COLO829 (cell line): ENCODE measurements at regions not wholly inside any gene's neighbourhood (a gene's known extent, or its start where the extent isn't known, plus 50 kb on each side); places are given as distances from the start of the nearest gene placed in this dataset.
"Not testable (repeated sequence)": the region's sequence is repeated elsewhere in the genome, so short reads cannot be mapped to it uniquely, and the experiment has no call there.

Experiments used
- DNase-seq: peaks from one replicate; pipeline ENCODE4 v3.0.0; 2012; ENCODE audit warnings: low spot score

- peak; percentile 89 for DNase-seq
Measured at GRCh38 chr9:100714372-100715099, 136.7 kb downstream of the CAVIN4 start.

- DNase-seq, result no peak
Measured at GRCh38 chr9:100715100-100715380, 137.2 kb downstream of the CAVIN4 start.

GRCh38 chr9:100718717-100719116 lies 140.8 kb downstream of the CAVIN4 start:
- no peak for DNase-seq

- DNase-seq, result no peak
Measured at GRCh38 chr9:100720922-100721321, 143.0 kb downstream of the CAVIN4 start.

GRCh38 chr9:100724886-100725285 lies 147.0 kb downstream of the CAVIN4 start:
- DNase-seq, result peak; percentile 64

GRCh38 chr9:100725371-100725770 lies 147.5 kb downstream of the CAVIN4 start:
- DNase-seq, result no peak

GRCh38 chr9:100729336-100729895 lies 151.5 kb downstream of the CAVIN4 start:
- DNase-seq, result no peak

GRCh38 chr9:100730086-100730485 lies 152.2 kb downstream of the CAVIN4 start:
- peak; percentile 72 for DNase-seq

GRCh38 chr9:100731038-100731556 lies 153.2 kb downstream of the CAVIN4 start:
- DNase-seq, result no peak

GRCh38 chr9:100731557-100731956 lies 153.7 kb downstream of the CAVIN4 start:
- DNase-seq, result no peak

- DNase-seq, result no peak
Measured at GRCh38 chr9:100739208-100739607, 161.3 kb downstream of the CAVIN4 start.

- DNase-seq, result no peak
Measured at GRCh38 chr9:100739666-100740065, 161.8 kb downstream of the CAVIN4 start.

- DNase-seq, result not testable (repeated sequence)
Measured at GRCh38 chr9:100748930-100749329, 171.1 kb downstream of the CAVIN4 start.

- no peak for DNase-seq
Measured at GRCh38 chr9:100756217-100756616, 178.3 kb downstream of the CAVIN4 start.

- peak; percentile 67 for DNase-seq
Measured at GRCh38 chr9:100759215-100759614, 181.3 kb downstream of the CAVIN4 start.

GRCh38 chr9:100761276-100761802 lies 183.5 kb downstream of the CAVIN4 start:
- DNase-seq, result no peak

GRCh38 chr9:100774326-100774725 lies 196.4 kb downstream of the CAVIN4 start:
- no peak for DNase-seq

GRCh38 chr9:100774962-100775361 lies 197.1 kb downstream of the CAVIN4 start:
- DNase-seq, result no peak

- DNase-seq, result no peak
Measured at GRCh38 chr9:100775912-100776311, 198.0 kb downstream of the CAVIN4 start.

- DNase-seq, result no peak
Measured at GRCh38 chr9:100784755-100785154, 206.9 kb downstream of the CAVIN4 start.

GRCh38 chr9:100785946-100786345 lies 208.1 kb downstream of the CAVIN4 start:
- no peak for DNase-seq

GRCh38 chr9:100794738-100795269 lies 216.9 kb downstream of the CAVIN4 start:
- peak; percentile 3 for DNase-seq

GRCh38 chr9:100803956-100804355 lies 224.6 kb upstream of the PLPPR1 start:
- no peak for DNase-seq
